HG02973 (cell line): ENCODE measurements at regions not wholly inside any gene's neighbourhood (a gene's known extent, or its start where the extent isn't known, plus 50 kb on each side); places are given as distances from the start of the nearest gene placed in this dataset.

ENCODE experiments used
- ATAC-seq: cut with Tn5 transposase; IDR thresholded peaks from one replicate; pipeline ENCODE4 v1.9.1; 2021; ENCODE audit warnings: moderate library complexity; ENCODE audit not compliant: unreplicated experiment

DNA sequence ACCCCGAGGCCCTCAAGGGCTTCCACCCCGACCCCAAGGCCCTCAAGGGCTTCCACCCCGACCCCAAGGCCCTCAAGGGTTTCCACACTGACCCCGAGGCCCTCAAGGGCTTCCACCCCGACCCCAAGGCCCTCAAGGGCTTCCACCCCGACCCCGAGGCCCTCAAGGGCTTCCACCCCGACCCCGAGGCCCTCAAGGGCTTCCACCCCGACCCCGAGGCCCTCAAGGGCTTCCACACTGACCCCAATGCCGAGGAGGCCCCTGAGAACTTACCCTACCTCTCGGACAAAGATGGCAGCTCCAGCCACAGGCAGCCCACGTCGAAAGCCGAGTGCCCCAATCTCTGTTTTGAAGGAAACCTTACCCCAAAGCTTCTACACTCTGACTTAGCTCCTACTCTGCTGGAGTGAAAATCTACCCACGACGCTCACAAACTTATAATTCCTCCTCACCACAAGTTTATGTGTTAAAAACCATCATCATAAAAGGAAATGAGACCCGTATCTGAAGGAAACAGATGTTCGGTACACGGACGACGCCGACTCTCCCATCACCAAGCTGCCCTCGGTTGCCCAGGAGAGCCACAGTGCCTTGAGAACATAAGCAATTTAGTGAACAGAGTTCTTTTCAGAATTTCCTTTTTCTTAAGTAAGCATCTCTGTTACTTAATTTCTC is 61.2 kb upstream of the RPH3AL start:
- no peak for ATAC-seq

DNA sequence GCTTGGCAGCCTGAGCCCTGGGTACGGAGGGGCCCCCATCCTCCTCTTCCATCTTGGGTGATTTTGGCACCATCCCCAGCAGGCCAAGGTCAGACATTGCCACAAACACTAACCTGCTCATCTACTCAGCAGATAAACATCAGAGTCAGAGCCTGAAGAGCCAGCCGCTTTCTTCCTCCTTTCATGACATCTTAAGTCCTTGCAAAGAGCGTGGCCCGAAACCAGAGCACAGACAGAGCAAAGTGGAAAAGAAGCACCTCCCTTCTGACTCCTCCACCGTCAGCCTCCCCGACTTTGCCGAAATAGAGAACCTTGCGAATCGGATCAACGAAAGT is 60.4 kb upstream of the RPH3AL start:
- ATAC-seq = no peak

DNA sequence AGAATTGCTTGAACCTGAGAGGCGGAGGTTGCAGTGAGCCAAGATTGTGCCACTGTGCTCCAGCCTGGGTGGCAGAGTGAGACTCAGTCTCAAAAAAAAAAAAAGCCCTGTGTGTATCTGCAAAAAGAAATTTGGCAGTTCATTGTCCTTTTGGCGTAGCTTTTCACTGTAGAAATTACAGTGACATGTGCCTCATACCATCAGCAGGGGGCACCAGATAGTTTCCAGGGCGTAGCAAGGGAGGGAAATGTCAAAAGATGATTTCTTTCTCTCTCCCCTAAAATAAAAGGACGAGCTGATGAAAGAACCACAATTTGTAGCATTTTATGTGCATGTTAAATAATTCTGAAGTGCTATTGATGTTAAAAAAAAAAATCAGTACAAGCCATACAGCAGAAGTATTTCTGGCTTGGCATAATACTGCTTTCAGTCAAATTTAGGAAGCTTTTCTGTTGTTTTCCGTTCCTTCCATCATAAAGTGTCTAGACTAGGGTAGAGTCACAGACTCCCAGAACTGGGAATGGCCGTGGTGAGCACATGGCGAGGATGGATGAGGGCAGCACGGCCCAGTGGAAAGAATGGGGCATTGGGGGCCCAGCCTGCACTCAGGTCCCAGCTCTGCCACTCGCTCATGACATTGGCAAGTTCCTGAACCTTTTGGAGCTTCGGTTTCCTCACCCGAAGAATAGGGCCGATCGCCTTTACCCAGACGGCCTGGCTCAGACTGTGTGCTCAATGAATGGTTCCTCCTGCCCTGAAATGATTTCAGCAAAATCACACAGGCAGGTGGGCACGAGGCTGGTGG is 59.8 kb upstream of the RPH3AL start:
- ATAC-seq = no peak

DNA sequence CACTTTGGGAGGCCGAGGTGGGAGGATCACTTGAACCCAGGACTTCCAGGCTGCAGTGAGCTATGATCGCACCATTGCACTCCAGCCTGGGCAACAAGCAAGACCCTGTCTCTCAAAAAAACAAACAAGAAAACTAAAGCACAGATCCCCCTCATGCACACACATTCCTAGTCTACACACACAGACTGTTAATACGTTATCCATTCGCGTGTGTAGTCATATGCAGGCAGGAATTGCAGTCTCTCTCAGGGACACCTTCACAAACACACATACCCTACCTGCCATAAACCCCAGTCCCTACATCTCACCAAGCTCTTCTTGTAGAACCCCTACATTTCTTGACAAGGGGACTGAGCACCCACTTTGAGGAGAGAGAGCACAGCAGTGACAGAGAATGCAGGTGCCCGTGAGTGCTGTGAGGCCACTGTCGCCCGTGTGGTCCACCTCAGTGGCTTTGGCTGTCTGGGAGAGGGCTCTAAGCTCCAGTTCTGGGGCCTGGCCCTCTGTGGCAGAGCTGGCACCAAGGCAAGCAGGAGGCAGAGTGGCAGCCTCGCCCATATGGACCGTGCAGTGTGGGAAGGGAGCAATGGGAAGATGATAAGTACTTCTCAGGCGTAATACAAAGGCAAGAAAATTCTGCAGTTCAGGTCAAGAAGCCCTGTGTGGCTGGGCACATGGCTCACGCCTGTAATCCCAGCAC is 59.0 kb upstream of the RPH3AL start:
- no peak for ATAC-seq

DNA sequence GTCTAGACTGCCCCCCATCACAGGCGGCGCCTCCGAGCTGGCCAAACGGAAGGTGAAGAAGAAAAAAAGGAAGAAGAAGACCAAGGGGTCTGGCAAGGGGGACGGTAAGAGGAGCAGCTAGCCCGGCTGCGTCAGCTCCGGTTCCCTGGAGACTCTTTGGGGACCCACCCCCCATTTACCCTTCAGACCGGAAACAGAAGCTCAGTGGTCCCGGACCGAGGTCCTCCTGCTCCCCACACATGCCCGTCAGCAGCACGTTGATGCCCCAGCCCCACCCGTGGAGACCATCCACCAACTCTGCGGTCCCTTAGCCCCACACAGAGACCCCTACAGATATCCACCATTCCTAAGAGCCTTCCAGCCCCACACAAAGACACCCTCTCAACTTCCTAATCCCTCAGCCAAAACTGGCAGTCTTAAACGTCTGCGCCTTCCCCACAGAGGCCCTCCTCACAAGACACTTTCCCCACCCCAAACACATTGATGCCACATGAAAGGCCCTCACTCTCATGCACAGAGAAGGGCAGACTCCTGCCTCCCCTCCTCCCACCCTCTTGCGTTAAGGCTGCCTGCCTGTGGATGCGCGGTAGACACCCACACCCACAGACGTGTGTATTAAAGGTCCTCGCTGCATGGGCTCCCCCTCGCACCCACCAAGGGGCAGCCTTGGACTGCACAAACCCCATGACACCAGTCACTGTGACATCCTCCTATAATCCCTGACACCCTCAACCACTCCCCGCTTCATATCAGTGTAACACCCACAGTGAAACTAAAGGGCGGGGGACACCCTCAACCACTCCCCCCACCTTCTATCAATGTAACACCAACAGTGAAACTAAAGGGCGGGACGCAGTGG is 58.2 kb upstream of the RPH3AL start:
- ATAC-seq = no peak

DNA sequence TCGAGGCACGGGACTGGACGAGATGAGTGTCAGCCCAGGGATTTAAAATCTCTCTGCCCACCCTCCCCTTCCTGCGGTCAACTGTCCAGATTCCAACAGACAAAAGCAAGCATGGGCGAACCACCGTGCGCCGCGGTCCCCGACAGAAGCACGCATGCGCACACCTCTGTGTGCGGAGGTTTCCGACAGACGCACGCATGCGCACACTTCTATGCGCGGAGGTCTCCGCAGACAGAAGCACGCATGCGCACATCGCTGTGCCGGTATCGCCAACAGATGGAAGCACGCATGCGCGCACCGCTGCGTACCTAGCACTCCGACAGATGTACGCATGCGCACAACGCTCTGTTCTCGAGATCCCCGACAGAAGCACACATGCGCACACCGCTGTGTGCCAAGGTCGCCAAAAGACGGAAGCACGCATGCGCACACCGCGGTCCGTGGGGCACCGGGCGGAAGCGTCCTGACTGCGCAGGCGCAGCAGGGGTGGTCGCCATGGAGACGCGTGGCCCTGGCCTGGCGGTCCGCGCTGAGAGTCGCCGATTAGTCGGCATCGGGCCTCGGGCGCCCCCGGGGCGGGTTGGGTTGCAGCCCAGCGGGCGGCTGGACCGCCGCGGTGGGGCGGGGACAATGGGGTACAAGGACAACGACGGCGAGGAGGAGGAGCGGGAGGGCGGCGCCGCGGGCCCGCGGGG is 57.4 kb upstream of the RPH3AL start:
- peak; percentile 74 for ATAC-seq

DNA sequence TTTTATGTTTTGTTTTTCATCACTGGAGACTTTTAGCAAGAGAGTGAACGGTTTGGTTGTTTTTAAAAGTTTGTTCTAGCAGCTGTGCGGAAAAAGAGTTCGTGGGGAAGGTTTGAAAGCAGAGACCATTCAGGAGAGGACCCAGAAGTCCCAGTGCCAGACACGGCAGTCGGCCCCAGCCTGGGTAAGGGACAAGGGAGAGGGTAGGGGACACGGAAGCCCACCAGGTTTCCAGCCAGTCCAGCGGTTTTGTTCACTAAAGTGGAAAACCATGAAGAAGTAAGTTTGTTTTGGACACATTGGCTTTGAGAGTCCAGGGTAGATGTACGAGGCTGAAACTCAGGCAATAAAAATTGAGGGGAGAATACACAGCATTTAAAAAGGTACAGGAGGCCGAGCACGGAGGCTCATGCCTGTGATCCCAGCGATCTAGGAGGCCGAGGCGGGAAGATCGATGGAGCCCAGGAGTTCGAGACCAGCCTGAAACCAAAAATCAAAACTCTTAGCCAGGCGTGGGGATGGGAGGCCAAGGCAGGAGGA is 56.8 kb upstream of the RPH3AL start:
- no peak for ATAC-seq

DNA sequence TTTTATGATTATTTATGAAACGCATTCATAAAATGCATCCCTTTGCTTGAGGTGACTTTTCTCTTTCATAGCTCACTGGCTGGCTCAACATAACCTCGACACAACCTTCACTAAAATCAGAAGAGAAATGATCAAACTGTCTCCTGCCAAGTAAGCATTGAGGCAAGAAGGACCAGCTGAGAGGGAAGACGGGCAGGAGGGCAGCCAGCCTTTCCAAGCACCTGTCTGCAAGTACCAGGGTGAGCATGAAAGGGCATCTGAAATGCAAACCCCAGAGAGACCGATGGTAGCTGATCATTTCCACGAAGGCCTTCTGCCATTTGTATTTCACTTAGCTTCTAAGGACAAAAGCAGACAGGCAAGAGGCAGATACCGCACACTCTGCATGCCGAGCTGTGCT is 52.1 kb upstream of the RPH3AL start:
- ATAC-seq = no peak
